ENCODE measurements at regions not wholly inside any gene's neighbourhood (a gene's known extent, or its start where the extent isn't known, plus 50 kb on each side); places are given as distances from the start of the nearest gene placed in this dataset.

DNA sequence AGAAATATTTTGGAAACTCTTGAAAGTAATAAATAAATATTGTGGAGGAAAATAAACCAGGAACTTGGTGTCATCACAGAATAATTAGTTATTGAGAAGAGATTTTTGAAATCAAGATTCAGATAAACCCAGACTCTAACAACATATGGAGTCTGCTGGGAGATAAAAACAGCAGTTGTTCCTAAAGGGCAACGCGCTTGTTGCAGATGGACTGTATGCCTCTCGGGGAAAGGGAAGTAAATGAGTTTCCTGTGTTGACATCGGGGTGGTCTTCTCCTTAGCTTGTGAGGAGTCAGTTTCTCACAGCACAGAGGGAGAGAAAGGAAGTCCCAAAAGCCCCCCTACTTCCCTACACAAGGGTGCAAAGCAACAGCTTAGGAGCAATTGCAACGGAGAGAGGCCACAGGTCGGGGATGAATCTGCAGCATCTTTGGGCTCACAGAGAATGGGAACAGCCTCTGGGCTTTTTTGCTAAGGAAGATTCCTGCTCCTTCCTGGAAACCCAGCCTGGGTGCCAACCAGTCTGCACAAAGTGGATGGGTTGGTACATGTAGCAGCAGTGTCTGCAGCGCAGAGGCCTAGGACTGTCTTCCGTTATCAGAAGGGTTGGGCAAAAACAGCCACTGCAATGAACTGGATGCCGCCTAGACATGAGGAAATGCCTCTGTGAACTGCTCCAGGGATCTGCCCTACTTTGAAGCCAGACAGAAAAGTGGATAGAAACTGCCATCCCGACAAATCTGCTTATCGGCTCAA is 603.0 kb upstream of the NRSN1 start:
- CTCF ChIA-PET, result no interaction called here
- H3K36me3 Mint-ChIP-seq, result no peaks in the 10 kb centered on the region
- no peak overlapping the region for H3K27ac Mint-ChIP-seq
- no peaks in the 10 kb centered on the region for H3K9me3 Mint-ChIP-seq
- POLR2A ChIA-PET, result no interaction called here
- Histone ChIP-seq H3K4me3 (ENCODE audit: control insufficient read depth in 1 of 2, extremely low read depth in 1 of 2, low read length in 1 of 2) (no peak overlapping the region), H3K4me1 (ENCODE audit: control insufficient read depth in 1 of 2, extremely low read depth in 1 of 2, insufficient read depth in 2 of 2, low read length in 2 of 2) (no peaks in the 10 kb centered on the region), H3K9me3 (no peaks in the 10 kb centered on the region), H3K27me3 (replicated peaks in 1 of 2; ENCODE audit: control insufficient read depth in 2 of 2, extremely low read depth in 1 of 2, insufficient read depth in 2 of 2, low read length in 1 of 2) (no peaks in the 10 kb centered on the region), H3K36me3 (ENCODE audit: control insufficient read depth in 2 of 2, extremely low read depth in 1 of 2, insufficient read depth in 1 of 2, low read length in 1 of 2) (no peaks in the 10 kb centered on the region), H3K27ac (ENCODE audit: low read length) (no peak overlapping the region)
- no peaks in the 10 kb centered on the region for H3K27me3 Mint-ChIP-seq
- WGBS (ENCODE audit: insufficient coverage), result 83% methylated on average over 5 of the region's 11 CpGs
- H3K4me3 Mint-ChIP-seq, result no peak overlapping the region
- no peaks in the 10 kb centered on the region for H3K4me1 Mint-ChIP-seq
- DNase-seq, result no peak
- no peak for ATAC-seq (replicated peaks in 1 of 4)

- Histone ChIP-seq H3K9me3 (no peaks in the 10 kb centered on the region), H3K27ac (ENCODE audit: low read length) (no peak overlapping the region), H3K36me3 (ENCODE audit: control insufficient read depth in 2 of 2, extremely low read depth in 1 of 2, insufficient read depth in 1 of 2, low read length in 1 of 2) (no peaks in the 10 kb centered on the region), H3K27me3 (replicated peaks in 1 of 2; ENCODE audit: control insufficient read depth in 2 of 2, extremely low read depth in 1 of 2, insufficient read depth in 2 of 2, low read length in 1 of 2) (no peaks in the 10 kb centered on the region), H3K4me3 (ENCODE audit: control insufficient read depth in 1 of 2, extremely low read depth in 1 of 2, low read length in 1 of 2) (no peak overlapping the region), H3K4me1 (ENCODE audit: control insufficient read depth in 1 of 2, extremely low read depth in 1 of 2, insufficient read depth in 2 of 2, low read length in 2 of 2) (no peaks in the 10 kb centered on the region)
- no CpG with 5 or more reads among the region's 2 CpGs for WGBS (ENCODE audit: insufficient coverage)
- ChIA-PET CTCF (no interaction called here), POLR2A (no interaction called here)
- Mint-ChIP-seq H3K9me3 (no peaks in the 10 kb centered on the region), H3K27ac (no peak overlapping the region), H3K4me1 (no peaks in the 10 kb centered on the region), H3K36me3 (no peaks in the 10 kb centered on the region), H3K4me3 (no peak overlapping the region), H3K27me3 (no peaks in the 10 kb centered on the region)
- DNase-seq (no peak), ATAC-seq (replicated peaks in 1 of 4) (no peak)
Measured at GRCh38 chr6:23523771-23524170, 602.2 kb upstream of the NRSN1 start.

DNA sequence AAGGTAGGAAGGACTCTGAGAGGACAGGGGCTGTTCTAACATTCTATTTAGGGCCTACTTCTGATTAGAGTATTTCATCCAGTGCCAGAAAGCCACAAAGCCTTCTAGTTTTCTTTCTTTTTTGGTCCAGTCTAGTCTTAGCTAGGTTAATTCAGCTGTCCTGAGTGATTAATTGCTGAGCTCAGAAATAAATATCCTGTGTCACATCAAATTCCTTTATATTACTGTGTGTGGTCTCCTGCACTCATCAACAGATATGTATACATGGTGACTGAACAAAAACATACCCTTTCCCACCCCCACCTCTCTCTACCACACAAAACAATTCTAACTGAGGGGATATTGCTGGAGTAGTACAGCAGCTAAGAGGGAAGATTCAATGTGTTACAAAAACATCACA is 601.5 kb upstream of the NRSN1 start:
- Mint-ChIP-seq H3K27ac (no peak overlapping the region), H3K36me3 (no peaks in the 10 kb centered on the region), H3K9me3 (no peaks in the 10 kb centered on the region), H3K4me3 (no peak overlapping the region), H3K27me3 (no peaks in the 10 kb centered on the region), H3K4me1 (no peaks in the 10 kb centered on the region)
- no peak for DNase-seq
- no peak for ATAC-seq (replicated peaks in 1 of 4)
- H3K36me3 ChIP-seq (ENCODE audit: control insufficient read depth in 2 of 2, extremely low read depth in 1 of 2, insufficient read depth in 1 of 2, low read length in 1 of 2), result no peaks in the 10 kb centered on the region
- H3K4me3 ChIP-seq (ENCODE audit: control insufficient read depth in 1 of 2, extremely low read depth in 1 of 2, low read length in 1 of 2), result no peak overlapping the region
- H3K27ac ChIP-seq (ENCODE audit: low read length), result no peak overlapping the region
- H3K27me3 ChIP-seq (replicated peaks in 1 of 2; ENCODE audit: control insufficient read depth in 2 of 2, extremely low read depth in 1 of 2, insufficient read depth in 2 of 2, low read length in 1 of 2), result no peaks in the 10 kb centered on the region
- ChIA-PET POLR2A (interaction anchor here in 1 of 2 donors (0.5 to 0.6 kb wide), 3 partner anchors 9 to 1518 kb away, joined by 3 to 7 read pairs (median 4); no protein-coding TSS in a partner anchor), CTCF (no interaction called here)
- no peaks in the 10 kb centered on the region for H3K4me1 ChIP-seq (ENCODE audit: control insufficient read depth in 1 of 2, extremely low read depth in 1 of 2, insufficient read depth in 2 of 2, low read length in 2 of 2)
- H3K9me3 ChIP-seq, result no peaks in the 10 kb centered on the region

GRCh38 chr6:23526526-23526925 is 599.5 kb upstream of the NRSN1 start:
- Histone ChIP-seq H3K4me3 (ENCODE audit: control insufficient read depth in 1 of 2, extremely low read depth in 1 of 2, low read length in 1 of 2) (no peak overlapping the region), H3K9me3 (no peaks in the 10 kb centered on the region), H3K27me3 (replicated peaks in 1 of 2; ENCODE audit: control insufficient read depth in 2 of 2, extremely low read depth in 1 of 2, insufficient read depth in 2 of 2, low read length in 1 of 2) (no peaks in the 10 kb centered on the region), H3K27ac (ENCODE audit: low read length) (no peak overlapping the region), H3K4me1 (ENCODE audit: control insufficient read depth in 1 of 2, extremely low read depth in 1 of 2, insufficient read depth in 2 of 2, low read length in 2 of 2) (no peaks in the 10 kb centered on the region), H3K36me3 (ENCODE audit: control insufficient read depth in 2 of 2, extremely low read depth in 1 of 2, insufficient read depth in 1 of 2, low read length in 1 of 2) (no peaks in the 10 kb centered on the region)
- H3K36me3 Mint-ChIP-seq, result no peaks in the 10 kb centered on the region
- ChIA-PET POLR2A (no interaction called here), CTCF (no interaction called here)
- peaks cover 0 to 7% (median 3%) of the 10 kb centered on the region in 3 donors for H3K4me1 Mint-ChIP-seq
- no peaks in the 10 kb centered on the region for H3K27me3 Mint-ChIP-seq
- H3K4me3 Mint-ChIP-seq, result no peak overlapping the region
- 88% methylated on average over 5 of the region's 5 CpGs for WGBS (ENCODE audit: insufficient coverage)
- DNase-seq, result no peak
- ATAC-seq (replicated peaks in 1 of 4), result no peak
- H3K27ac Mint-ChIP-seq, result no peak overlapping the region
- H3K9me3 Mint-ChIP-seq, result no peaks in the 10 kb centered on the region

GRCh38 chr6:23529902-23530301 is 596.1 kb upstream of the NRSN1 start:
- DNase-seq (no peak), ATAC-seq (replicated peaks in 1 of 4) (no peak)
- Mint-ChIP-seq H3K4me1 (peaks cover 0 to 7% (median 3%) of the 10 kb centered on the region in 3 donors), H3K27me3 (no peaks in the 10 kb centered on the region), H3K9me3 (no peaks in the 10 kb centered on the region), H3K36me3 (no peaks in the 10 kb centered on the region), H3K4me3 (no peak overlapping the region), H3K27ac (no peak overlapping the region)
- Histone ChIP-seq H3K27me3 (replicated peaks in 1 of 2; ENCODE audit: control insufficient read depth in 2 of 2, extremely low read depth in 1 of 2, insufficient read depth in 2 of 2, low read length in 1 of 2) (no peaks in the 10 kb centered on the region), H3K4me3 (ENCODE audit: control insufficient read depth in 1 of 2, extremely low read depth in 1 of 2, low read length in 1 of 2) (no peak overlapping the region), H3K36me3 (ENCODE audit: control insufficient read depth in 2 of 2, extremely low read depth in 1 of 2, insufficient read depth in 1 of 2, low read length in 1 of 2) (no peaks in the 10 kb centered on the region), H3K4me1 (ENCODE audit: control insufficient read depth in 1 of 2, extremely low read depth in 1 of 2, insufficient read depth in 2 of 2, low read length in 2 of 2) (no peaks in the 10 kb centered on the region), H3K27ac (ENCODE audit: low read length) (no peak overlapping the region), H3K9me3 (no peaks in the 10 kb centered on the region)
- no CpG with 5 or more reads among the region's 2 CpGs for WGBS (ENCODE audit: insufficient coverage)
- POLR2A ChIA-PET, result no interaction called here
- CTCF ChIA-PET, result no interaction called here

- DNase-seq, result no peak
- POLR2A ChIA-PET, result interaction anchor here in 1 of 2 donors (0.6 kb wide), 1 partner anchor 92 kb away, joined by 4 read pairs; no protein-coding TSS in a partner anchor
- H3K4me3 Mint-ChIP-seq, result no peak overlapping the region
- no peaks in the 10 kb centered on the region for H3K36me3 ChIP-seq (ENCODE audit: control insufficient read depth in 2 of 2, extremely low read depth in 1 of 2, insufficient read depth in 1 of 2, low read length in 1 of 2)
- ATAC-seq (replicated peaks in 1 of 4), result no peak
- no peaks in the 10 kb centered on the region for H3K27me3 Mint-ChIP-seq
- H3K4me1 ChIP-seq (ENCODE audit: control insufficient read depth in 1 of 2, extremely low read depth in 1 of 2, insufficient read depth in 2 of 2, low read length in 2 of 2), result no peaks in the 10 kb centered on the region
- H3K4me1 Mint-ChIP-seq, result peaks cover 0 to 7% (median 3%) of the 10 kb centered on the region in 3 donors
- peaks cover 0 to 3% (median 0%) of the 10 kb centered on the region in 3 donors for H3K9me3 Mint-ChIP-seq
- no peaks in the 10 kb centered on the region for H3K9me3 ChIP-seq
- CTCF ChIA-PET, result no interaction called here
- H3K36me3 Mint-ChIP-seq, result no peaks in the 10 kb centered on the region
- H3K27ac Mint-ChIP-seq, result no peak overlapping the region
- no peak overlapping the region for H3K4me3 ChIP-seq (ENCODE audit: control insufficient read depth in 1 of 2, extremely low read depth in 1 of 2, low read length in 1 of 2)
- H3K27ac ChIP-seq (ENCODE audit: low read length), result no peak overlapping the region
- WGBS (ENCODE audit: insufficient coverage), result no CpG with 5 or more reads among the region's 2 CpGs
- no peaks in the 10 kb centered on the region for H3K27me3 ChIP-seq (replicated peaks in 1 of 2; ENCODE audit: control insufficient read depth in 2 of 2, extremely low read depth in 1 of 2, insufficient read depth in 2 of 2, low read length in 1 of 2)
Measured at GRCh38 chr6:23531666-23532065, 594.3 kb upstream of the NRSN1 start.

DNA sequence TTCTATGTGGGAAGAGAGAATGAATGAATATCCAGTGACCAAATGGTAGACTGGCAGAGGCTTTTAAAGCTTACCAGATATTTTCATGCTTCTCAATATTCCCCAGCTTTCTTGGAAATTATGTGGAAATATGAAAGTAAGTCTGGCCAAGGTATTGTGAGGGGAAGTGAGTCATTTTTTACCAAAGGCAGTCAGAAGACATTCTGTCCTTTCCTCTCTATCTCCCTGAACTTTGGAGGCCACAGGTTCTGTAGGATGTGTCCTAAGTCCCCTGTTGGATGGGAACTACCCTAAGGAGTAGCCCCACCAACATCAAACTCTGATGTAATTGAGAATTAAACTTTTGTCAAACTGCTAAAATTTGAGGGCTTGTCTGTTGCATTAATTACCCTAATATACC is 593.8 kb upstream of the NRSN1 start:
- H3K27me3 Mint-ChIP-seq, result no peaks in the 10 kb centered on the region
- no peak overlapping the region for H3K27ac ChIP-seq (ENCODE audit: low read length)
- DNase-seq (no peak), ATAC-seq (replicated peaks in 1 of 4) (no peak)
- H3K4me1 ChIP-seq (ENCODE audit: control insufficient read depth in 1 of 2, extremely low read depth in 1 of 2, insufficient read depth in 2 of 2, low read length in 2 of 2), result no peaks in the 10 kb centered on the region
- H3K36me3 Mint-ChIP-seq, result no peaks in the 10 kb centered on the region
- no peak overlapping the region for H3K4me3 Mint-ChIP-seq
- H3K9me3 ChIP-seq, result no peaks in the 10 kb centered on the region
- H3K9me3 Mint-ChIP-seq, result peaks cover 0 to 3% (median 0%) of the 10 kb centered on the region in 3 donors
- no peaks in the 10 kb centered on the region for H3K27me3 ChIP-seq (replicated peaks in 1 of 2; ENCODE audit: control insufficient read depth in 2 of 2, extremely low read depth in 1 of 2, insufficient read depth in 2 of 2, low read length in 1 of 2)
- no peaks in the 10 kb centered on the region for H3K36me3 ChIP-seq (ENCODE audit: control insufficient read depth in 2 of 2, extremely low read depth in 1 of 2, insufficient read depth in 1 of 2, low read length in 1 of 2)
- H3K4me1 Mint-ChIP-seq, result peaks cover 0 to 7% (median 3%) of the 10 kb centered on the region in 3 donors
- H3K4me3 ChIP-seq (ENCODE audit: control insufficient read depth in 1 of 2, extremely low read depth in 1 of 2, low read length in 1 of 2), result no peak overlapping the region
- POLR2A ChIA-PET, result interaction anchor here in 1 of 2 donors (0.6 kb wide), 1 partner anchor 92 kb away, joined by 4 read pairs; no protein-coding TSS in a partner anchor
- H3K27ac Mint-ChIP-seq, result no peak overlapping the region
- CTCF ChIA-PET, result no interaction called here

Data from T-cell (primary cell).